ENCODE measurements at regions not wholly inside any gene's neighbourhood (a gene's known extent, or its start where the extent isn't known, plus 50 kb on each side); places are given as distances from the start of the nearest gene placed in this dataset.

- TF ChIP-seq, protein P1, sequence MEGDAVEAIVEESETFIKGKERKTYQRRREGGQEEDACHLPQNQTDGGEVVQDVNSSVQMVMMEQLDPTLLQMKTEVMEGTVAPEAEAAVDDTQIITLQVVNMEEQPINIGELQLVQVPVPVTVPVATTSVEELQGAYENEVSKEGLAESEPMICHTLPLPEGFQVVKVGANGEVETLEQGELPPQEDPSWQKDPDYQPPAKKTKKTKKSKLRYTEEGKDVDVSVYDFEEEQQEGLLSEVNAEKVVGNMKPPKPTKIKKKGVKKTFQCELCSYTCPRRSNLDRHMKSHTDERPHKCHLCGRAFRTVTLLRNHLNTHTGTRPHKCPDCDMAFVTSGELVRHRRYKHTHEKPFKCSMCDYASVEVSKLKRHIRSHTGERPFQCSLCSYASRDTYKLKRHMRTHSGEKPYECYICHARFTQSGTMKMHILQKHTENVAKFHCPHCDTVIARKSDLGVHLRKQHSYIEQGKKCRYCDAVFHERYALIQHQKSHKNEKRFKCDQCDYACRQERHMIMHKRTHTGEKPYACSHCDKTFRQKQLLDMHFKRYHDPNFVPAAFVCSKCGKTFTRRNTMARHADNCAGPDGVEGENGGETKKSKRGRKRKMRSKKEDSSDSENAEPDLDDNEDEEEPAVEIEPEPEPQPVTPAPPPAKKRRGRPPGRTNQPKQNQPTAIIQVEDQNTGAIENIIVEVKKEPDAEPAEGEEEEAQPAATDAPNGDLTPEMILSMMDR (IDR thresholded peaks at IDR 0.05 in 8 of 11, conservative IDR thresholded peaks at IDR 0.05 in 3 of 11) = no peak
- TF ChIP-seq POLR2A (IDR thresholded peaks at IDR 0.05) (no peak), POLR2AphosphoS5 (IDR thresholded peaks at IDR 0.05) (no peak)
These were observed 713.0 kb upstream of the SGO1 start for GRCh38 chr3:20898962-20899361.

Measured in spleen (tissue), 7 donors.